ENCODE measurements at regions not wholly inside any gene's neighbourhood (a gene's known extent, or its start where the extent isn't known, plus 50 kb on each side); places are given as distances from the start of the nearest gene placed in this dataset.
"Not testable (repeated sequence)": the region's sequence is repeated elsewhere in the genome, so short reads cannot be mapped to it uniquely, and the experiment has no call there.

DNA sequence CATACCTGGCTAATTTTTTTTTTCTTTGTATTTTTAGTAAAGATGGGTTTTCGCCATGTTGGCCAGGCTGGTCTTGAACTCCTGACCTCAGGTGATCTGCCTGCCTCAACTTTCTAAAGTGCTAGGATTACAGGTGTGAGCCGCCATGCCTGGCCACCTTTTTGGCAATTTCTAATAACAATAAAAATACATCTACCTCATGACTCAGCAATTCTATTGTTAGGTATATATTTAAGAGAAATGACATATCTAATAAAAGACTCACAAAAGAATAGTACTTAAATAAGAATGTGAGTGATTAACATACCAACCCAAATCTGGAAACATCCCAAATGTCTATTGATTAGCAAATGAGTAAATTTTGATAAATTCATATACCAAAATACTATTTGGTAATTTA lies 103.6 kb upstream of the PPP1R9A start:
- Histone ChIP-seq H3K9me3 (replicated peaks in 1 of 11) (no peaks in the 10 kb centered on the region), H3K4me2 (no peak overlapping the region), H3K27me3 (no peaks in the 10 kb centered on the region), H3K9ac (no peak overlapping the region), H3K4me1 (no peaks in the 10 kb centered on the region), H3K4me3 (no peak overlapping the region), H4K20me1 (no peaks in the 10 kb centered on the region), H3K27ac (no peak overlapping the region), H3K36me3 (no peaks in the 10 kb centered on the region)
- no peak for TF ChIP-seq Cebpa-rat (IDR thresholded peaks at IDR 0.05)

DNA sequence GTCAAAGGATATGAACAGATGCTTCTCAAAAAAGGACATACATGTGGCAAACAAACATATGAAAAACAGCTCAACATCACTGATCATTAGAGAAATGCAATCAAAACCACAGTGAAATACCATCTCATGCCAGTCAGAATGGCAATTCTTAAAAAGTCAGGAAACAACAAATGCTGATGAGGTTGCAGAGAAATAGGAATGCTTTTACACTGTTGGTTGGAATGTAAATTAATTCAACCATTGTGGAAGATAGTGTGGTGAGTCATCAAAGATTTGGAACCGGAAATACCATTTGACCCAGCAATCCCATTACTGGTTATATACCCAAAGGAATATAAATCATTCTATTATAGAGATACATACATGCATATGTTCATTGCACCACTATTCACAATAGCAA lies 98.7 kb upstream of the PPP1R9A start:
- not testable (repeated sequence) for H3K4me1 ChIP-seq; H3K27me3 ChIP-seq; H3K4me2 ChIP-seq; H3K9ac ChIP-seq; H3K9me3 ChIP-seq (replicated peaks in 1 of 11); H3K4me3 ChIP-seq; H3K27ac ChIP-seq; H3K36me3 ChIP-seq; H4K20me1 ChIP-seq

GRCh38 chr7:94810496-94810895 lies 96.9 kb upstream of the PPP1R9A start:
- Histone ChIP-seq H3K27ac (no peak overlapping the region), H3K36me3 (no peaks in the 10 kb centered on the region), H3K27me3 (no peaks in the 10 kb centered on the region), H3K4me1 (no peaks in the 10 kb centered on the region), H3K9me3 (replicated peaks in 1 of 11) (no peaks in the 10 kb centered on the region), H4K20me1 (no peaks in the 10 kb centered on the region), H3K4me2 (no peak overlapping the region), H3K4me3 (no peak overlapping the region), H3K9ac (no peak overlapping the region)
- no peak for TF ChIP-seq Cebpa-rat (IDR thresholded peaks at IDR 0.05)

- Histone ChIP-seq H4K20me1 (no peaks in the 10 kb centered on the region), H3K36me3 (no peaks in the 10 kb centered on the region), H3K4me2 (no peak overlapping the region), H3K4me3 (no peak overlapping the region), H3K9me3 (replicated peaks in 1 of 11) (peaks cover 4 to 22% (median 13%) of the 10 kb centered on the region in 11 experiments; a peak in 14 of 22 replicates), H3K27me3 (no peaks in the 10 kb centered on the region), H3K9ac (no peak overlapping the region), H3K4me1 (no peaks in the 10 kb centered on the region), H3K27ac (no peak overlapping the region)
- TF ChIP-seq Cebpa-rat (IDR thresholded peaks at IDR 0.05): no peak
Observed at GRCh38 chr7:94813917-94814316, 93.5 kb upstream of the PPP1R9A start.

GRCh38 chr7:94823947-94824346 lies 83.4 kb upstream of the PPP1R9A start:
- H3K4me1 ChIP-seq: no peaks in the 10 kb centered on the region
- H4K20me1 ChIP-seq: no peaks in the 10 kb centered on the region
- no peak overlapping the region for H3K4me2 ChIP-seq
- no peak for TF ChIP-seq Cebpa-rat (IDR thresholded peaks at IDR 0.05)
- H3K9me3 ChIP-seq (replicated peaks in 1 of 11): peaks cover 4 to 12% (median 9%) of the 10 kb centered on the region in 11 experiments; a peak in 8 of 22 replicates
- no peaks in the 10 kb centered on the region for H3K27me3 ChIP-seq
- no peak overlapping the region for H3K4me3 ChIP-seq
- H3K36me3 ChIP-seq: no peaks in the 10 kb centered on the region
- H3K27ac ChIP-seq: no peak overlapping the region
- H3K9ac ChIP-seq: no peak overlapping the region

GRCh38 chr7:94829987-94830386 lies 77.4 kb upstream of the PPP1R9A start:
- H3K9ac ChIP-seq: no peak overlapping the region
- no peaks in the 10 kb centered on the region for H4K20me1 ChIP-seq
- no peak overlapping the region for H3K4me2 ChIP-seq
- H3K9me3 ChIP-seq (replicated peaks in 1 of 11): no peaks in the 10 kb centered on the region
- no peak overlapping the region for H3K27ac ChIP-seq
- no peak for TF ChIP-seq Cebpa-rat (IDR thresholded peaks at IDR 0.05)
- no peaks in the 10 kb centered on the region for H3K4me1 ChIP-seq
- H3K36me3 ChIP-seq: no peaks in the 10 kb centered on the region
- no peak overlapping the region for H3K4me3 ChIP-seq
- no peaks in the 10 kb centered on the region for H3K27me3 ChIP-seq

GRCh38 chr7:94832051-94832450 lies 75.3 kb upstream of the PPP1R9A start:
- Histone ChIP-seq H3K36me3 (no peaks in the 10 kb centered on the region), H3K4me3 (no peak overlapping the region)
- TF ChIP-seq Cebpa-rat (IDR thresholded peaks at IDR 0.05): no peak

DNA sequence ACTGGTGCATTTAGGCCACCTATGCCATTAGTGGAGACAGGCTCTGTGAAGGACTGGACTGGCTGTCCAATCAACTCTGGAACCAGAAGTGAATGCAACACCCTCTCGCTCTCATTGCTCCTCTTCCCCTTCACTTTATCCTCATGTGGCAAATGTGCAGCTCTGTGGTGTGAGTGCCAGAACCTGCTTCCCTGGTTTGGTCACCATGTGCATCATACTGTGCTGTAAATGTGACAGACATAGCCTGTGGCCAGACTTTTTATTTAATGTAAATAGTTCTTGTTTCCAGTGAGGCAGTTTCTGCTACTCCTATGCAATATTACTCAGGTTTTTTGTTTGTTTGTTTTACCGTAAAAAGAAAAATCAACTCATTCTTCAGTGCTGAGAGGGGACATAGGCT lies 73.0 kb upstream of the PPP1R9A start:
- Histone ChIP-seq H3K4me3 (no peak overlapping the region), H3K9me3 (replicated peaks in 1 of 11) (peaks cover 18 to 22% (median 21%) of the 10 kb centered on the region in 11 experiments), H3K9ac (no peak overlapping the region), H3K4me1 (no peaks in the 10 kb centered on the region), H3K4me2 (no peak overlapping the region), H3K36me3 (no peaks in the 10 kb centered on the region), H3K27me3 (no peaks in the 10 kb centered on the region), H3K27ac (no peak overlapping the region), H4K20me1 (no peaks in the 10 kb centered on the region)
- no peak for TF ChIP-seq Cebpa-rat (IDR thresholded peaks at IDR 0.05)

More at GRCh38 chr7:94832051-94832450, 75.3 kb upstream of the PPP1R9A start:
- H3K9ac ChIP-seq: no peak overlapping the region
- no peaks in the 10 kb centered on the region for H3K4me1 ChIP-seq
- no peak overlapping the region for H3K27ac ChIP-seq
- no peak overlapping the region for H3K4me2 ChIP-seq
- no peaks in the 10 kb centered on the region for H4K20me1 ChIP-seq
- H3K27me3 ChIP-seq: no peaks in the 10 kb centered on the region
- H3K9me3 ChIP-seq (replicated peaks in 1 of 11): no peaks in the 10 kb centered on the region; a peak in 1 of 22 replicates

DNA sequence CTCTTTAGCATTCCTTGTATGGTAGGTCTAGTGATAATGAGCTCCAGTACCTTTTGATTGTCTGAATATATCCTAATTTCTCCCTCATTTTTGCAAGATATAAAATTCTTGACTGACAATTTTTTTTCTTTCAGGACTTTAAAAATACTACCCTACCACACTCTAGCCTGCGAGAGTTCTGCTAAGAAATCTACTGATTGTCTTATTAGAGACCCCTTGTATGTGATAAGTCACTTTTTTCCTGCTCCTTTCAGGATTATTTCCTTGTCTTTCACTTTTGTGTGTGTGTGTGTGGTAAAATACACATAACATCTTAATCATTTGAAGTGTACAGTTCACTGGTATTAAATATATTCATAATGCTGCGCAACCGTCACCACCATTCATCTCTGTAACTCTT lies 68.7 kb upstream of the PPP1R9A start:
- Histone ChIP-seq H3K9ac (no peak overlapping the region), H3K4me3 (no peak overlapping the region), H3K4me1 (no peaks in the 10 kb centered on the region), H3K36me3 (no peaks in the 10 kb centered on the region), H3K4me2 (no peak overlapping the region), H4K20me1 (no peaks in the 10 kb centered on the region), H3K27ac (no peak overlapping the region), H3K27me3 (no peaks in the 10 kb centered on the region), H3K9me3 (replicated peaks in 1 of 11) (peaks cover 31 to 47% (median 37%) of the 10 kb centered on the region in 11 experiments)
- TF ChIP-seq Cebpa-rat (IDR thresholded peaks at IDR 0.05): no peak

- Histone ChIP-seq H3K9me3 (replicated peaks in 1 of 11) (peaks cover 35 to 50% (median 41%) of the 10 kb centered on the region in 11 experiments), H3K36me3 (no peaks in the 10 kb centered on the region), H3K4me1 (no peaks in the 10 kb centered on the region), H3K4me2 (no peak overlapping the region), H4K20me1 (no peaks in the 10 kb centered on the region), H3K4me3 (no peak overlapping the region), H3K27me3 (no peaks in the 10 kb centered on the region), H3K27ac (no peak overlapping the region), H3K9ac (no peak overlapping the region)
- TF ChIP-seq Cebpa-rat (IDR thresholded peaks at IDR 0.05): no peak
Observed at GRCh38 chr7:94843553-94843952, 63.8 kb upstream of the PPP1R9A start.

DNA sequence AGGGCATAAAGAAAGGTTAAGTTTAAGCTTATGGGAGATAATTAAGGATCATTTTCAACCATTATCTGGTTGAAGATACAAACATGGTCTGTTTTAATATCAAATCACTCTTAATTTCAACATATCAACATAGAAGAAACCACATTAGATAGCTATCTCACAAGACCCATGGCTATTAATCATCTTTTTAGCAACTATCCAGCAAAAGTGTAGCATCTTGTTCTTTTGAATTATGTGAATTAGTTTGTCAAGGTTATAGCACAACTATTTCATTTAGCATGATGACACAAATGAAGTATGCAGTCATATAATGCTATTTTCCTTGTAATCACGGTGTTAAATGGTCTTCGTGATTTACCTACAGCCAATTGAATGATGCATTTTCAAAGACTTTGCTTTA lies 58.9 kb upstream of the PPP1R9A start:
- Histone ChIP-seq H3K9me3 (replicated peaks in 1 of 11) (peaks cover 20 to 37% (median 30%) of the 10 kb centered on the region in 11 experiments), H4K20me1 (no peaks in the 10 kb centered on the region), H3K9ac (no peak overlapping the region), H3K4me2 (no peak overlapping the region), H3K27me3 (no peaks in the 10 kb centered on the region), H3K4me3 (no peak overlapping the region), H3K27ac (no peak overlapping the region), H3K36me3 (no peaks in the 10 kb centered on the region), H3K4me1 (no peaks in the 10 kb centered on the region)
- no peak for TF ChIP-seq Cebpa-rat (IDR thresholded peaks at IDR 0.05)
